ENCODE measurements at regions not wholly inside any gene's neighbourhood (a gene's known extent, or its start where the extent isn't known, plus 50 kb on each side); places are given as distances from the start of the nearest gene placed in this dataset.
"Not testable (repeated sequence)": the region's sequence is repeated elsewhere in the genome, so short reads cannot be mapped to it uniquely, and the experiment has no call there.

GRCh38 chr7:69313852-69314251 is 284.4 kb upstream of the AUTS2 start:
- TF ChIP-seq POLR2AphosphoS5, CTCF, POLR2A, EP300 (IDR thresholded peaks at IDR 0.05): not testable (repeated sequence)
